GM19043 (cell line): ENCODE measurements at regions not wholly inside any gene's neighbourhood (a gene's known extent, or its start where the extent isn't known, plus 50 kb on each side); places are given as distances from the start of the nearest gene placed in this dataset.

Experiments
- ATAC-seq: cut with Tn5 transposase; IDR thresholded peaks from one replicate; pipeline ENCODE4 v1.9.1; 2021; ENCODE audit warnings: low read depth; ENCODE audit not compliant: unreplicated experiment

DNA sequence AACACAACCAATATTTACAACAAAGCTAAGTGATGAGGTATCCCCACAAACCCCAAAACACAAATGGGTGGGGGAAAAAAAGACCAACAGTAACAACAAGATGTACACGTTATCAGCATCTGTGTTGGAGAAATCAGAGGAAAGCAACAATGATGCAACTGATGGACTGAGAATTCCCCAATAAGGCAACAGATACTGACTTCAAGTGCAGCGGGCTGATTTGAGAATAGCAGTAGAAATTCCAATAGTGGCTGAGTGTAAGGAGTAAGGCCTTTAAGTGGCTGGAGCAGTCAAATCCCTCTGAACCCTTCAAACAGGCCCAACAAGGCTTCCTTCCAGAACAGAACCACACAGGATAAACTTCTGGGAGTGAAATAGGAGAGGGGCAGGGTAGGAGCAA lies 97.6 kb downstream of the TM2D1 start:
- ATAC-seq = no peak

DNA sequence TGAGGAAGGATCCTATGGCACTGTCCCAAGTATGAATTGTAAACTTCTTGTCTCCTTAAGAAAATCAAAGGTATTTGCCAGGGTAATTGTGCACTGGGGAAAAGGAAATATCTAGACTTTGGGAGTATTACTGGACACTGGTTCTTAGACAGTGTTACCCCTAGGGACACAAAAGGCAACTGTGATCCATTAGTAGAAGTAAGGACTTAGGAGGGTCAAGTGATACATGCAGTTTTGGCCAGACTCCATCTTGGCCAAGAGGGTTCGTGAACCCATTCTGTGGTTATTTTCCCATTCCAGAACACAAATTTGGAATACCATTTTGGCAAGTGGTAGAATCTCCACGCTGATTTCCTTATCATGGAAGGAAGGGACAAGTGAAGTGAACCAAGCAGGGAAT lies 98.1 kb downstream of the TM2D1 start:
- no peak for ATAC-seq

DNA sequence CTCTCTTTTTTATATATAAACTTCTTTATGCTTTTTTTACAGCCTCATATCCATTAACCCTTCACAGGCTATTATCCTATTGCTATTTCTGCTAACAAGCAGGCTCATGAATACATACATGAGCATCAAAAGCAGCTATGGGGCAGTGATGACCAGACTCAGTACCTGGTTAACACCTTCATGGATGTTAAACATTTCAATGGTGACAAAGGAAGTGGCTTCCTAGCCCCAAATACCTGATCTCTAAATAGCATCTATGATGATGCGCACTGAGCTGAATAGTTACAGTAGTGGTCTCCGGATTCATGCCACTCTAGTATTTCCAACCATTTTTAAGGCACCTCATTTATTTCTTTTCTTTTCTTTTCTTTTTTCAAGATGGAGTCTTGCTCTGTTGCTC lies 101.1 kb downstream of the TM2D1 start:
- no peak for ATAC-seq

DNA sequence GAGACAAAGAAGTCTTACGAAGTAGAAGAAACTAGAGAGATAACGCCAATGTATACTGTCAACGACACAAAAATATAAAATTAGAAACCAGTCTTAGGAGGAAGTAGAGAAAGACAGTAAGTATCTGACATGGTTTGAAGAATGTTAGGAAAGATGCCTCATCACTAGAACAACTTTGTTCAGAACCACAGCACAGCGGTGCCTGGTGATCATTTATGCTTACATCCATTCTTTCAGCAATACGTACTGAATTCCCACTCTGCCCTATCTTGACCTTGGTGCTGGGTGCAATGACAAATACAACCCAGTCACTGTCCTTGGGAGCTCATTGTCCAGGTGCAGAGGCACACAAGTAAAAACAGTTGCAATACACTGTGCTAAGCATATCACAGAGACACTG lies 104.4 kb downstream of the TM2D1 start:
- ATAC-seq = no peak

DNA sequence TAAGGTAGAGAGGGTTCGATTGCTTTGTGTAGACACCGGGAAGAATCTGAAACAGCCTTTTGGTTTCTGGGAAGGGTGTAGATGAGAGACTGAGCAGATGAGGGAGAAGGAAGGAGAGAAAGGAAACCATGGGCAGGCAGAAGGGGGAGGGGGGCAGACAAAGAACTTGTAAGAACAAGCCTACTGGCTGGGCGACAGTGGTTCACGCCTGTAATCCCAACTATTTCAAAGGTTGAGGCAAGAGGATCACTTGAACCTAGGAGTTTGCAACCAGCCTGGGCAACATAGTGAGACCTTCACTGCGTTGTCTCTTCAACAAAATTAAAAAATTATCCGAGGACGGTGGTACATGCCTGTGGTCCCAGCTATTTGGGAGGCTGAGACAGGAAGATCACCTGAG lies 106.2 kb downstream of the TM2D1 start:
- no peak for ATAC-seq

DNA sequence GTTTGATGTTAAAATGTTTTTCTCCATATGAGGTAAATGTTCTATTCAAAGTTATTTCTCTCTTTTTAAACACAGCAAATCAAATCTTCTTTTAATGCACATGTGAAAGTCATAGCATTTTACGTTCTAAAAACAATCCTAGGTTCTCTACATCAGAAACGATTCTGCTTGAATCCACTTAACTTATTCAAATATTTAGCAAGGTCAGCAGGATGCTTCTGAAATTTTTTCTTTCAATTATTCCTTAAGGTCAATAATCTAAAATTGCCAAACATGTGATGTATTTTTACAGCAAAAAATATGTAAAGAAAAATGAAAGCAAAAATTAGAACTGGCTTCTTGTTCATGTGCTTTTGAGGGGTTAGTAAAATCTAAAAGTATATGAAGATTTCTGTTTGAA lies 106.7 kb downstream of the TM2D1 start:
- ATAC-seq = no peak

DNA sequence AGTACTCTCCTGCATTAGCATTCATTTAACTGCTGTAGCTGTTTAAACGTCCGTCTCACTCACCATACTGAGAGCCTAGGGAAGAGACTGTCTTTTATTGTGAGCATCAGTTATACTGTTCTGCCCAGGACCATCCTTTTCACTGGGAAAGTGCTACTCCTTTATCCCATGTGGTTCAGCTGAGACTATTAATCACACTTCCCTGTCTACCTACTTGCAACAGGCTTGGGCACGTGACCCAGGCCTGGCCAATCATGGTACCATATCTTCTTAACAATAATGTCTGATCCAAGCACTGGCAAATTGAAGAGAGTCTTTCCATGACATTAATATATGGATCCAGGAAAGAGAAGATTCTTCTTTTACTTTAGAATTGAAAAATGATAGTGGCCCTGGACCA lies 108.1 kb downstream of the TM2D1 start:
- ATAC-seq = no peak

DNA sequence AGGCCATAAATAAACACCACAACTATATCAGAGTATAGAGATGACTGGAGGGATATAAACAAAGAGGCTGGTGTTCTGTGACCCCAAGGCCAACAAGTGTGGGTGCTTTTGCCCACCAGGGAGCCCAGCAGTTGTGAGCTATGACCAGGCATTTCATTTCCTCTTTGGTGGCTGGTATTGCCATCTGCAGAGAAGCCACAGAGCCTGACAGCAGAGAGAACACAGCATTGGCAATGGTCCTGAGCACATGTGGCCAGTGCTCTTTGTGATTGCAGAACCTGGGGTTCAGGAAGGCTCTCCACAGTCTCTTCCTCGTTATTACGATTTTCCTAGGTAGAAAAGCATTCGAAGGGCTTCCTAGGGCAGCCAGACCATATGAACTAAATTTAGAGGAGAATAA lies 112.3 kb downstream of the TM2D1 start:
- ATAC-seq = no peak

DNA sequence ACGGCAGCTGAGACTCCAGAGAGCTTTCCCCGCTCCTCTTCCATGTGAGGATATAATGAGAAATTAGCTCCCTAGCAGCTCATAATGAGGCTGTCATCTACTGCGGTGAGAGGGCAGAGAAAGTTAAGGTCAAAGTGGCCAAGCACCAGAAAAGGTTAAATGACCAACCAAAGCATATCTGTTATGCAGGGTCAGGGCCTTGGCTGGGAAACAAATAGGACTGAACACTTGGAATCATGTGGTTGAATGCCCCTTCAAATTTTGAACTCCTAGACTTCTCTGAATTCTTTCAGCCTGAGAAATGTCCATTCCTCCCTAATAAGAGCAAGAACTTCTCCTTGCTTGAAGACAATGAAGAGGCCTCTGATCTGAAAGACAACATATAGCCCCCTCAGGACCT lies 115.9 kb downstream of the TM2D1 start:
- ATAC-seq = no peak

DNA sequence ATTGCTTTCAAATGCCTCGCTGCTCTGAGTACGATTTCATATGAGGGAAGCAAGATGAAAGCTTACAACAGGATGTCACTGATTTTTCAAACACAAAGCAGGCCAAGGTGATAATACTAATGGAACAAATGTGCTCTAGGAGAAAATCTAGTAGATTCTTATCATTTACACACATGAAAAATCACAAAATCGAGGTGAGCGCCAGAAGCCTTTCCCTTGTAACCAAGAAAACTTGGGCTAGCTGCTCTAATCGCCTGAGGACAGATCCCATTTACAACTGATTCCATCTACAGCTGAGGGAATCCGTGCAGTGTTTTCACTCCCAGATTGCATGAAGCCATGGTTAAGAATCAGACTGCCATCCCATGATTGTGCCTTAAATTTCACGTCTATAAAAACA lies 117.5 kb downstream of the TM2D1 start:
- no peak for ATAC-seq

DNA sequence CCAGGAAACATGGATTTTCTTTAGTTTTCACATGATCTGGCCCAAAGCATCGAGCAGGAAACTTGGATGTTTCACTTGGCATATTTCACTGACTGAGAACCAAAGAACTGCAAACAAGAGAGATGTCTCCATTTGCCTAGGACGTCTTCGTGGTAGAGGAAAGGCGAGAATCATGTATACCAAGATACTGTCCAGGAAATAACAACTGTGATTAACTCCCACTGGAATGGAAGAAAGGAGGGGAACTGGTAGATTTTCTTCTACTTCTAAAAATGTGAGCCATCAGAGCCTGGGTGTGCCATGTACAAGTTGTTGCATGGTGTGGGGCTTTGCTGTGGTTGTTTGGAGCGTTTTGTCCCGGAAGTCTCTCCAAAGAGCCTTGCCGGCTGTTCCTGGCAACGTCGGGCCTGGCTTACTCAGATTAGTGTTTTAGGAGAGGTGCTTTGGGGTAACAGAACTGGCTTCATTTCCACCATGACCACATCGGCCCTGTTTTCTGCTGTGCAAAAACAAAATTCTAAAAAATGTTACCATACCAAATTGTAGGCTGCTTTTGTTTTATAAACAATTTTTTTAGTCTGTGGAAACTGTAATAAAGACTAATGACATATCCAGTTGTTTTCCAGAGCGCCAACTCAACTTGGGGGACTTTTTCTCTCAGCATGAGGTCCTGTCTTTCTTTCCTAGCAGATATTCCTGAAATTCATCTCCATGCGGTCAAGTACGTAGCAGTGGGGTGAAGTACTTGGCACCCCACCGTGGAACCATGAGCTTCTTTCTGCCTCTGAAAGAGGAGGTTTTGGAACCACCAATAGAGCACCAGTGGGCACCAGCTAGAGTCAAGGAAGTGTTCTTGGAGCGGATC lies 118.3 kb downstream of the TM2D1 start:
- no peak for ATAC-seq

DNA sequence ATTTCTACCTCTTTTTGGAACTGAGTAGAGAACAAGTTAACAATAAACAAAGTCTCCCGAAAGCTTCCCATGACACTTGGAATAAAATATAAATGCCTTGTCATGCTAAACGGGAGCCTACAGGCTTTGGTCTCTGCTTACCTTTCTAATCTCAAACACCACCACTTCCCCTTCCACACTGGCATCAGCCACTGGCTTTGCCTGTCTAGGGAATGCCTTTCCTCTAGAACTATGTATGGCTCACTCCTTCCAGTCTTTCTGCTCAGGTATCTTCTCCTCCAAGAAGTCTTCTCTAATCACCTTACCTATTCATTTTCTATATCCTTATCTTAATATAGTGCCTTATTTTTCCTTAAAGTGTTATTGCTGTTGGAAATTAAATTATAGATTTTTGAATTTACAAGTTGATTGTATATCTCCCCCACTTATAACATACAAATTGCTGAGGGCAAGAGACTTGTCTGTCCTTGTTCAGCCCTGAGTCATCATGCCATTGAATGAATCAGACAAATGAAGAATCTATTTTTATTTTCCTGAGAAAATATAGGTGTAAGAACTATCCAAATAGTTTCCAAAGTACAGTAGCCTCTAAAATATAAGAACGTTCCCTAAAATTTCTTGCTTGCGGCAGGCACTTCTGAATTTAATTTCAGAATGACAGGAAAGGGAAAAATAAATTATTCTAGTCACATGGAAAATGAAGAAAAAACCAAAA lies 119.2 kb downstream of the TM2D1 start:
- ATAC-seq = no peak

DNA sequence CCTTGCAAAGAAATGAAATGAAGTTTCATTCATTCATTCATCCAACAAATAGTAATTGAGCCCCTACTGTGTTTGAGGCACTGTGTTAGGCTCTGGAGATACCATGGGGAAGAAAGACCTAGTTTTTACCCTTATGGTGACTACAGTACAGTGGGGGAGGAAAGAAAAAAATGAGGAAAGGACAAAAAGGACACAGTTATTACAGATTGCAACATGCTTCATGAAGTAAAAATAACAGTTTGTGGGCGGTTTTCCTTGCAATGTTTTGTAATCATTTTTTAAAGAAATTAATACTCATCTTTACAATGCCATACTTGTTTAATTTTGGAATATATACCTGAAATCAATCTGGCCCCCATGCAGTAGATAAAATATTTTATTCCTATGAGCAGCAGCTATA lies 120.3 kb downstream of the TM2D1 start:
- ATAC-seq = no peak

DNA sequence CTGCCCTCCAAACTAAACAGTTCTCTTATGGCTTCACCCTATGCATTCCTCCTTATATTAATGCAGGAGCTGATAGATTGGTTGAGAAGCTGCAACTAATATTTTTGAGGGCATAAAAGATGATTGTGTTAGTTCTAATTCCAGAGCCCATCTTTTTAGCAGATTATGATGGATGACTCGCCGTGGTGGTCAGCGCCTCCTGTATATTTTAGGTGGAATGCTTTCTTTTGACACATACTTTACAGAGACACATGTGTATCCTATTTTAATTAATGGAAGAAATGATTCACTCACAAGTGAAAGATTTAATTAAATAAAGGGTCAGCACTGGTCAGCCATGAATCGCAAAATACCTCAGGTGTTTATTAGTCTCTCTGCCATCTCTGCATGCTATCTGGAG lies 120.7 kb downstream of the TM2D1 start:
- no peak for ATAC-seq

DNA sequence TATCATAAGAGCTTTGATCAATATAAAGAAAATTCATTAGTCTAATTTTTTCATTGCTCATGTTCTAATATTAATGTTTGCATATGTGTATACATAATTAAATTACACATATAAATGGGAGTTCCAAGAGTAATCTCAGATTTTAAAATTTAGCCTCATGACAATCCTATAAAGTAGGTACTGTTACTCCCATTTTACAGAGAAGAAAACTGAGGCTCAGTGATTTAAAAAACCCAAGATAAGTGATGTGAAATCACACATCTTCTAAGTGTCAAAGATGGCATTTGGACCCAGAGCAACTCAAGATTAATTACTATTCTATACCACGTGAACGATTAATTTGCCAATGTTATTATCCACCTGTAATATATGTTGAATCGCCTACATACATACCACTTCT lies 122.3 kb downstream of the TM2D1 start:
- ATAC-seq = no peak

DNA sequence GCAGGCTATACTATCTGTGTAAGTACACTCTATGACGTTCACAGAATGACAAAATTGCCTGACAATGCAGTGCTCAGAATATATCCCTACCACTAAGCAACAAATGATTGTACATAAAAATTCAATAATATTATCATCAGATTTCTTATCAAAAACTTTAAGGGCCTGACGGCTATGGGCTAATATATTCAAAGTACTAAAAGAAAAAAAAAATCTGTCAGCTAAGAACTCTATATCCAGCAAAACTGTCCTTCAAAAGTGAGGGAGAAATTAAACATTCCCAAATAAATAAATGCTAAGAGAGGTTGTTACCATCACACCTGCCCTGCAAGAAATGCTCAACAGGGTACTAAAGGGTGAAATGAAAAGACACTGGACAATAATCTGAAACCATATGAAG lies 127.3 kb downstream of the TM2D1 start:
- ATAC-seq = no peak

DNA sequence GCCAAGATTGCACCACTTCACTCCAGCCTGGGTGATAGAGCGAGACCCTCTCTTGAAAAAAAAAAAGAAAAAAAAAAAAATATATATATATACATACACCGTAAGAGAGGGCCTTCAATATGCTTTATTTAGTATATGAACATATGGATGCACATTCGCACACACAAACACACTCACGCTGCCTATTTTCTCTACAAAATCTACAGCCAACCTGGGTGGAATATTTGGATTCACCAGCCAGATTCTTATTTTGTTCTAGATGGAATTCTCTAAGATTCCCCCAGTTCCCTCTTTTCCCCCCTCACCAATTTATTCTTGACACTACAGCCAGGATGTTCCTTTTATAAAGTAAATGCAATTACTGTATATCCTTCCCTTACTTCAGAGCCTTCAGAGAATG lies 131.6 kb downstream of the TM2D1 start:
- ATAC-seq = no peak

DNA sequence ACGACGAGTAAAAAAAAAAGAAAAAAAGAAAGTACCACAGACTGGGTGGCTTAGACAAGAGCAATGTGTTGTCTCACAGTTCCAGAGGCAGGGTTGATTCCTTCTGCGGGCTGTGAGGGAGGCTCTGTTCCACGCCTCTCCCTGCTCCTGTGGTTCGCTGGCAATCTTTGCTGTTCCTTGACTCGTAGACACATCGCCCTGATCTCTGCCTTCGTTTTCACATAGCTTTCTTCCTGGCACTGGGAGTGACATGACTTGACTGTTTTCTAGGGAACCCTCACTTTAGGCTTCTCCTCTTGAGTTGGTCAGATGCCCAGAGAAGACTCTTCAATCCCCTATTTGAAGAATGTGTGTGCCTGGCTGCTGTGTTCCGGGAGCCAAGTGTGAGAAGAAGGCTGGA lies 133.6 kb downstream of the TM2D1 start:
- no peak for ATAC-seq

DNA sequence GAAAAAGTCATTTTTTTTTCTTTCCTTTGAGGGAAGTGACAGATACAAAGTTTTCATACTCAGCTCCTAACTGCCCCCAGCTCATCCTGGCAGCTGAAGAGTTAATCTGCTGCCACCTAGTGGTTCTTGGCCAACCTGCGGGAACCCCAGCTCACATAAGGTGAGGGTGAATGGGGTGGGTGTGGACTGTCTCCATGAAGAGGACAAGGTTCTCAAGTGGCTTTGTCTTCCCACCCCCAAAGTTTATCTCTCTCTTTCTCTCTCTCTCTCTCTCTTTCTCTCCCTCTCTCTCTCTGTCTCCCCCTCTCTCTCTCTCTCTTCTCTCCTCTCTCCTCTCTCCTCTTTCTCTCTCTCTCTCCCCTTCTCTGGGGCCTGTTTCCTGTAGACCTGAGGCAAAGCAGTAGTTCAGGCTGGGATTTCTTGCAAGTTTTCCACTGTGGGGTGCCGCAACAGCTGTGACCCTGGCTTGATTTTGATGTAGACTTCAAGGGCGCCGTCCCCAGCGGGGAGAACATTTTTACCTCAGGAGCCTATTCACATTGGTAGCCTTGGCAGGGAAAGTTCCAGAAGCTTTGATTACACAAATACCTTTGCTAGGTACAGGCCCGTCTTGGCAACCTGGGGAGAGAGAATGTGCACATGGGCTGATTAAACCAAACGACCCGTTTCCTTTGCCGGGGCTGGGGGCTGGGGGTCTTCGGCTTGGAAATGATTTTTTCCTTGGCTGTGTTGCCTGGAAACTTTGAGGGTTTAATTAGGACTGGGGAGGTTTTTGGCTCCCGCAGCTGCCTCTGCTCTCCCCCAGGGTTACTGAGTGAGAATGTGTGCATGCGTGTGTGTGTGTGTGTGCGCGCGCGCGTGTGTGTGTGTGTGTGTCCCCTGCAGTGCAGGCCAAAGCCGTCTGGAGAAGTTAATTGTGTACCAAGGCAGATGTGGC lies 135.9 kb downstream of the TM2D1 start:
- peak; percentile 91 for ATAC-seq

DNA sequence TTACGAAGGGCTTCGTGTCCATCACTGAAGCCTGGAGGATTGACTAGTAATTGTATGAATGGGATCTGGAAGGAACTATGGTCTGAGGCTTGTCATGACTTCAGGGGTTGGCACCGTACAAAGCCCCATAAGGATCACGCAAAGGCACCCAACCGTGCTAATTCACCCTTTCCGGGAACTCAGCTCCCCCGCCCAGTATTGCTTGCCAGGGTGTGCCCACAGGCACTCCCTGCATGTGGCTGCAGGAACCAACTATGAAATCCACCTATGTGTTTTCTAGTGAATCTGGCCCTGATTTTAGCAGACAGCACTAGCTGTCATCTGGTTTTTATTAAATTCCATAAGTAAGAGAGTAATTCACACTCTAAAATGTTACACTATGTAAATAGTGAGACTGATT lies 139.2 kb downstream of the TM2D1 start:
- ATAC-seq = no peak

DNA sequence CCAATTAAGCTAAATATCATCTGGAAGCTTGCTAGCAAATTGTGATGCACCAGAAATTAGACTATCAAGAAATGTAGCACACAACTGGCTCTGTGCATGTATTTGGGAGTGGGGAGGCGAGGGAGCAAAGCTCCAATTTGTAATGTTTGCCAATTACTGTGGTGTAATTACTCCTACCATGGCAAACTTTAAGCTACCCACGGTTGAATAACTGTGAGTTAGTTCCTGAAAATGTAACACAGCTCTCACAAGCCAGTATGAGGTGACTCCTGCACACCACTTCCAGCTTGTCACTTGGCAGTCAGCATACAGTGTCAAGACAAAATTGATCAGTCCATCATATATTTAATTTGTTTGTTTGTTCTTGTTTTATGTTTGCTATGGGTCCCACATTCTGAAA lies 141.2 kb downstream of the TM2D1 start:
- no peak for ATAC-seq
